GM19023 (cell line): ENCODE measurements at regions not wholly inside any gene's neighbourhood (a gene's known extent, or its start where the extent isn't known, plus 50 kb on each side); places are given as distances from the start of the nearest gene placed in this dataset.
A peak's percentile ranks its signal among the peaks of the same experiment; 100 is the strongest.
"Not testable (repeated sequence)": the region's sequence is repeated elsewhere in the genome, so short reads cannot be mapped to it uniquely, and the experiment has no call there.

ENCODE experiments used
- ATAC-seq: cut with Tn5 transposase; IDR thresholded peaks from one replicate; pipeline ENCODE4 v1.9.1; 2021; ENCODE audit warnings: mild to moderate bottlenecking, moderate library complexity; ENCODE audit not compliant: unreplicated experiment

GRCh38 chr3:144953959-144954358 is 982.3 kb downstream of the DIPK2A start:
- ATAC-seq: no peak

GRCh38 chr3:144957398-144958101 is 985.9 kb downstream of the DIPK2A start:
- ATAC-seq: no peak

- ATAC-seq: no peak
Measured at GRCh38 chr3:144963810-144964209, 992.2 kb downstream of the DIPK2A start.

GRCh38 chr3:144966560-144966959 is 994.9 kb downstream of the DIPK2A start:
- ATAC-seq: no peak

GRCh38 chr3:144968750-144969350 is 997.2 kb downstream of the DIPK2A start:
- ATAC-seq: no peak

GRCh38 chr3:144984481-144984880 is 1012.9 kb downstream of the DIPK2A start:
- ATAC-seq: not testable (repeated sequence)

- ATAC-seq: no peak
Measured at GRCh38 chr3:144989807-144990206, 1018.2 kb downstream of the DIPK2A start.

GRCh38 chr3:144995856-144996255 is 1024.2 kb downstream of the DIPK2A start:
- no peak for ATAC-seq

GRCh38 chr3:145005427-145005826 is 1033.8 kb downstream of the DIPK2A start:
- no peak for ATAC-seq

GRCh38 chr3:145006271-145006670 is 1034.6 kb downstream of the DIPK2A start:
- ATAC-seq: no peak

GRCh38 chr3:145013931-145014330 is 1042.3 kb downstream of the DIPK2A start:
- ATAC-seq: no peak

GRCh38 chr3:145015253-145015652 is 1043.6 kb downstream of the DIPK2A start:
- ATAC-seq: no peak

- ATAC-seq: no peak
Measured at GRCh38 chr3:145017959-145018358, 1046.3 kb downstream of the DIPK2A start.

GRCh38 chr3:145022447-145022846 is 1050.8 kb downstream of the DIPK2A start:
- ATAC-seq: no peak

- ATAC-seq: no peak
Measured at GRCh38 chr3:145024700-145025099, 1053.1 kb downstream of the DIPK2A start.

GRCh38 chr3:145027186-145027585 is 1055.6 kb downstream of the DIPK2A start:
- ATAC-seq: not testable (repeated sequence)

GRCh38 chr3:145032791-145033190 is 1061.2 kb downstream of the DIPK2A start:
- no peak for ATAC-seq

- ATAC-seq: no peak
Measured at GRCh38 chr3:145035682-145036081, 1064.1 kb downstream of the DIPK2A start.

- not testable (repeated sequence) for ATAC-seq
Measured at GRCh38 chr3:145054055-145054454, 1082.4 kb downstream of the DIPK2A start.

- ATAC-seq: peak; percentile 82
Measured at GRCh38 chr3:145055375-145056076, 1083.9 kb downstream of the DIPK2A start.

GRCh38 chr3:145058483-145058882 is 1086.9 kb downstream of the DIPK2A start:
- ATAC-seq: no peak

- ATAC-seq: no peak
Measured at GRCh38 chr3:145063616-145064015, 1092.0 kb downstream of the DIPK2A start.
